HL-60 (cell line): ENCODE measurements at regions not wholly inside any gene's neighbourhood (a gene's known extent, or its start where the extent isn't known, plus 50 kb on each side); places are given as distances from the start of the nearest gene placed in this dataset.

Experiments used
- DNase-seq, 2 experiments: peaks; one replicate each; pipeline ENCODE4 v3.0.0-alpha.2; 2010 to 2020; ENCODE audit warnings: low read depth in 1 of 2, low spot score in 1 of 2
- H3K27ac ChIP-seq: fragments of 250-450 bp; sonication (Bioruptor Pico); replicated peaks from 2 replicates; pipeline ENCODE4 v1.5.1; 2020; ENCODE audit warnings: mild to moderate bottlenecking, moderate library complexity
- H3K27me3 ChIP-seq: fragments of 250-450 bp; sonication (Bioruptor Pico); 2 replicates; pipeline ENCODE4 v1.5.1; 2021; ENCODE audit warnings: mild to moderate bottlenecking, moderate library complexity; ENCODE audit not compliant: insufficient read depth, poor library complexity, severe bottlenecking
- H3K4me3 ChIP-seq: replicated peaks from 2 replicates; pipeline ENCODE4 v1.5.1; 2011; ENCODE audit warnings: mild to moderate bottlenecking, control low read depth, low read length; ENCODE audit not compliant: insufficient read depth
- GABPA ChIP-seq: IDR thresholded peaks from 2 replicates; pipeline ENCODE4 v1.6.1; 2012; ENCODE audit warnings: low read depth
- POLR2AphosphoS5 ChIP-seq: IDR thresholded peaks from 2 replicates; pipeline ENCODE4 v1.6.1; 2012; ENCODE audit warnings: low read depth
- REST ChIP-seq: IDR thresholded peaks from 2 replicates; pipeline ENCODE4 v1.6.1; 2012; ENCODE audit warnings: low read depth; ENCODE audit not compliant: insufficient replicate concordance
- SPI1 ChIP-seq: IDR thresholded peaks from 2 replicates; pipeline ENCODE4 v1.6.1; 2012; ENCODE audit warnings: low read depth, mild to moderate bottlenecking, borderline replicate concordance
- TF ChIP-seq, protein P1 (sequence below): IDR thresholded peaks from one replicate; pipeline ENCODE4 v1.5.1; 2011; ENCODE audit warnings: low read length, control low read depth, inconsistent platforms; ENCODE audit not compliant: insufficient read depth

DNA sequence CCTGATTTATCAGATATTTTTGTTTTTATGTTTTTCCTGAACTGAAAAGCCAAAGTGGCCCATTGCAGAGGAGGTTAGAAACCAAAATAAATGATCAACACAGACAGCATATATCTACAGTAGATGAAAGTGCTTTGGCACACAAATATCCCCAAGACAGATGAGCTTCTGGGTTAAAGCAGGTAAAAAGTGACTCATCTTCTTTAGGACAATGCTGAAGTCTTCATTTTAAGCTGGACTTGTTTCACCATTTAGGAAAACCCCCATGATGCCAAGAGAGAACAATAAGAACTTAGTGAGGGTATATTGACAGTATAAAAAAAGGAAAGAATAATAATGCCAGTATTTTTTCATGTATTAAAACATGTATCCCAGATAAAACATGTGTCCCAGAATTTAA is 100.8 kb upstream of the OR9G4 start:
- TF ChIP-seq SPI1 = no peak
- no peak for TF ChIP-seq GABPA
- TF ChIP-seq POLR2AphosphoS5 = no peak
- TF ChIP-seq, protein P1, sequence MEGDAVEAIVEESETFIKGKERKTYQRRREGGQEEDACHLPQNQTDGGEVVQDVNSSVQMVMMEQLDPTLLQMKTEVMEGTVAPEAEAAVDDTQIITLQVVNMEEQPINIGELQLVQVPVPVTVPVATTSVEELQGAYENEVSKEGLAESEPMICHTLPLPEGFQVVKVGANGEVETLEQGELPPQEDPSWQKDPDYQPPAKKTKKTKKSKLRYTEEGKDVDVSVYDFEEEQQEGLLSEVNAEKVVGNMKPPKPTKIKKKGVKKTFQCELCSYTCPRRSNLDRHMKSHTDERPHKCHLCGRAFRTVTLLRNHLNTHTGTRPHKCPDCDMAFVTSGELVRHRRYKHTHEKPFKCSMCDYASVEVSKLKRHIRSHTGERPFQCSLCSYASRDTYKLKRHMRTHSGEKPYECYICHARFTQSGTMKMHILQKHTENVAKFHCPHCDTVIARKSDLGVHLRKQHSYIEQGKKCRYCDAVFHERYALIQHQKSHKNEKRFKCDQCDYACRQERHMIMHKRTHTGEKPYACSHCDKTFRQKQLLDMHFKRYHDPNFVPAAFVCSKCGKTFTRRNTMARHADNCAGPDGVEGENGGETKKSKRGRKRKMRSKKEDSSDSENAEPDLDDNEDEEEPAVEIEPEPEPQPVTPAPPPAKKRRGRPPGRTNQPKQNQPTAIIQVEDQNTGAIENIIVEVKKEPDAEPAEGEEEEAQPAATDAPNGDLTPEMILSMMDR = no peak
- no peak for TF ChIP-seq REST
- no peak overlapping the region for H3K4me3 ChIP-seq
- H3K27me3 ChIP-seq = peaks cover 2% of the 10 kb centered on the region
- H3K27ac ChIP-seq = no peak overlapping the region
- no peak for DNase-seq

DNA sequence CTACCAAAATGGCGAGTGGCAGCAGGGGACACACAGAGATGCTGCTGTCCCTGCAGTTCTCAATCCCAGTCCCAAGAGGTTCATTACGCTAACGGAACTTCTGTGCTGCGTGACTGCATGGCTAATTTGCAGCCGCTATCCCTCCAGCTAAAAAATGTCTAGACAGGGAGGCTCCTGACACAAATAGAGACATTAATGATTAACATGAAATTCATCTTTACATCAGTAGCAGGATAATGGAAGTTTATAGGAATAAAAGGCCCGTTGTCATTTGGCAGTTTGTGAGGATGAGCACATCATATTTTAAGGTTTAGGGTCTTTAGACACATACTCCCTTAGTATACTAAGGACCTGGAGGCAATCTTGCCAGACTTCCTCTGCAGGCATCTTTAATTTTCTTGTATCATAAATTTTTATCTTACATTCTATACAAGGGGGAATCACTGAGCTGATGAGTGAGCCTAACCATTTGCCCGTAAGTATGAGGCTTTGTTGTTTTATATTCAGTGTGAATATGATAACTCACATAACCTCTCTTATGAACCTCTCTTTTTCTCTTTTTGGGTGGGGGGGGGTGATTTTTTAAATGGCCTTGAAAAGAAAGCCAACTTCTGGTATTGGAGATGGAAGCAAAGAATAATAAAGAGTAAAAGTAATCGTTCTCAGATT is 99.8 kb upstream of the OR9G4 start:
- DNase-seq = no peak
- Histone ChIP-seq H3K27ac (no peak overlapping the region), H3K4me3 (no peak overlapping the region), H3K27me3 (peaks cover 2% of the 10 kb centered on the region)
- TF ChIP-seq, protein P1 = no peak
- TF ChIP-seq REST (no peak), SPI1 (no peak), POLR2AphosphoS5 (no peak), GABPA (no peak)

- peaks cover 2% of the 10 kb centered on the region for H3K27me3 ChIP-seq
- no peak overlapping the region for H3K27ac ChIP-seq
- DNase-seq = no peak
- H3K4me3 ChIP-seq = no peak overlapping the region
- TF ChIP-seq POLR2AphosphoS5 = no peak
- no peak for TF ChIP-seq GABPA
- TF ChIP-seq, protein P1 = no peak
- TF ChIP-seq SPI1 = no peak
- TF ChIP-seq REST = no peak
Measured at GRCh38 chr11:56846631-56847576, 98.4 kb upstream of the OR9G4 start.
